MCF 10A (cell line): ENCODE measurements at regions not wholly inside any gene's neighbourhood (a gene's known extent, or its start where the extent isn't known, plus 50 kb on each side); places are given as distances from the start of the nearest gene placed in this dataset.

ENCODE experiments used
- BruUV-seq: library from RNA; stranded (reverse); fragments of 400-500 nt; replicated peaks from 2 replicates; lab custom pipeline; 2021; lab: Mats Ljungman, UMichigan
- CTCF ChIA-PET: fragments of 300-600 bp; sonication (Branson Sonifier 250); formaldehyde crosslinking; extraction: SDS; loops from one replicate; lab custom pipeline; 2021; ENCODE audit warnings: antibody characterized with exemption, inconsistent platforms; lab: Yijun Ruan, JAX
- POLR2A ChIA-PET: fragments of 300-600, 350-650 bp; sonication (Branson Sonifier 250); formaldehyde crosslinking; extraction: SDS; loops from one replicate; lab custom pipeline; 2020; ENCODE audit warnings: antibody characterized with exemption, inconsistent platforms; lab: Yijun Ruan, JAX
- DNase-seq: peaks from one replicate; pipeline ENCODE4 v3.0.0-alpha.2; 2018; ENCODE audit not compliant: unreplicated experiment
- H3K27ac Mint-ChIP-seq: one replicate; pipeline ENCODE4 v1.8.0; 2022; ENCODE audit warnings: mild to moderate bottlenecking, low read depth, mixed read lengths; ENCODE audit not compliant: unreplicated experiment
- H3K27me3 Mint-ChIP-seq: one replicate; pipeline ENCODE4 v1.8.0; 2022; ENCODE audit warnings: mixed read lengths; ENCODE audit not compliant: insufficient read depth, unreplicated experiment
- H3K36me3 Mint-ChIP-seq: one replicate; pipeline ENCODE4 v1.8.0; 2022; ENCODE audit warnings: mild to moderate bottlenecking, moderate library complexity, mixed read lengths; ENCODE audit not compliant: insufficient read depth, unreplicated experiment
- H3K4me1 Mint-ChIP-seq: one replicate; pipeline ENCODE4 v1.8.0; 2022; ENCODE audit warnings: mixed read lengths; ENCODE audit not compliant: insufficient read depth, unreplicated experiment
- H3K4me3 Mint-ChIP-seq: one replicate; pipeline ENCODE4 v1.8.0; 2022; ENCODE audit warnings: mild to moderate bottlenecking, moderate library complexity, mixed read lengths; ENCODE audit not compliant: unreplicated experiment
- H3K9me3 Mint-ChIP-seq: one replicate; pipeline ENCODE4 v1.8.0; 2022; ENCODE audit warnings: mixed read lengths; ENCODE audit not compliant: unreplicated experiment
- intact Hi-C: fragments of 100-400 bp; cut with micrococcal nuclease; formaldehyde crosslinking; loops from 2 replicates; pipeline ENCODE4 v1.14.1; 2022
- TF ChIP-seq, protein P1 (sequence below): fragments of 200-600 bp; IDR thresholded peaks from one replicate; pipeline ENCODE4 v1.8.0; 2022; ENCODE audit warnings: antibody characterized with exemption, mild to moderate bottlenecking; ENCODE audit not compliant: unreplicated experiment

DNA sequence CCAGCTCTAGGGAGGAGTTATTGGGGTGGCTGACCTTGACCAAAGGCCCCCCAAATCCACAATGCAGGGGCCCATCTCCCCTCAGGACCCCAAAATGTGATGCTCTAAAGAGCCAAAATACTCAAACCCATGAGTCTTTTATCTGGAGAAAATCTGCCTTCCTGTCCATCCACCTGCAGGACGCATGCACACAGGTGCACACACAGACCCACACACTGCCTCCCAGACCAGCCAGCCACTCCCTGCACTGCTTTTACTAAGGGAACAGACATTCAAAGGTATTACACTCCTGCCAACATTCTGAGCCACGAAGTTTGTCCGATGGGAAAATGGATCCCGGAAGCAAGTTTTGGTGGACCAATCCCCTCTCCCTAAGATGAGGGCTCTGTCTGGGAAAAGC lies 76.1 kb upstream of the CDH5 start:
- Mint-ChIP-seq H3K27me3 (peaks cover 32% of the 10 kb centered on the region), H3K27ac (no peak overlapping the region), H3K36me3 (no peaks in the 10 kb centered on the region), H3K4me1 (no peaks in the 10 kb centered on the region), H3K9me3 (no peaks in the 10 kb centered on the region), H3K4me3 (no peak overlapping the region)
- CTCF ChIA-PET: interaction anchor here (0.8 to 1.6 kb wide), 2 partner anchors 11 to 17 kb away, joined by 3 to 4 read pairs; no protein-coding TSS in a partner anchor
- BruUV-seq: no TSS peak
- intact Hi-C loops: no loop called here
- POLR2A ChIA-PET: no interaction called here
- TF ChIP-seq, protein P1, sequence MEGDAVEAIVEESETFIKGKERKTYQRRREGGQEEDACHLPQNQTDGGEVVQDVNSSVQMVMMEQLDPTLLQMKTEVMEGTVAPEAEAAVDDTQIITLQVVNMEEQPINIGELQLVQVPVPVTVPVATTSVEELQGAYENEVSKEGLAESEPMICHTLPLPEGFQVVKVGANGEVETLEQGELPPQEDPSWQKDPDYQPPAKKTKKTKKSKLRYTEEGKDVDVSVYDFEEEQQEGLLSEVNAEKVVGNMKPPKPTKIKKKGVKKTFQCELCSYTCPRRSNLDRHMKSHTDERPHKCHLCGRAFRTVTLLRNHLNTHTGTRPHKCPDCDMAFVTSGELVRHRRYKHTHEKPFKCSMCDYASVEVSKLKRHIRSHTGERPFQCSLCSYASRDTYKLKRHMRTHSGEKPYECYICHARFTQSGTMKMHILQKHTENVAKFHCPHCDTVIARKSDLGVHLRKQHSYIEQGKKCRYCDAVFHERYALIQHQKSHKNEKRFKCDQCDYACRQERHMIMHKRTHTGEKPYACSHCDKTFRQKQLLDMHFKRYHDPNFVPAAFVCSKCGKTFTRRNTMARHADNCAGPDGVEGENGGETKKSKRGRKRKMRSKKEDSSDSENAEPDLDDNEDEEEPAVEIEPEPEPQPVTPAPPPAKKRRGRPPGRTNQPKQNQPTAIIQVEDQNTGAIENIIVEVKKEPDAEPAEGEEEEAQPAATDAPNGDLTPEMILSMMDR: no peak
- DNase-seq: no peak

DNA sequence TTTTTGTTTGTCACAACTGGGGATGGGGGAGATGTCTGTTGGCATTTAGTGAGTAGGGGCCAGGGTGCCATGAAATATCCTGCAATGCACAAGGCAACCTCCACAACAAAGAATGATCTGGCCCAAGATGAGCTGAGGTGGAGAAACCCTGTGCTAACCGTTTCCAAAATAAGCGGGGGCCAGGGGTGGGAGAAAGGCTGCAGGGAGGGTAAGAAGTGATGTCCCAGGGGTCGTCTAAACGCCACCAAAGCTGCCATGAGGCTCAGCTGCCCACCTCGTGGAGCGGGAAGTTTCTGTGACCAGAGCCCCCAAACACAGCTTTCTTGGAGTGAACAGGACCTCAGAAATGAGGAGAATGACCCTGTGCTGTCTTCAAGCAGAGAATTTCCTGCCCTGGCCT lies 76.5 kb upstream of the CDH5 start:
- H3K27ac Mint-ChIP-seq: no peak overlapping the region
- CTCF ChIA-PET: interaction anchor here (0.8 to 1.6 kb wide), 4 partner anchors 11 to 55 kb away, joined by 3 to 4 read pairs (median 3); no protein-coding TSS in a partner anchor
- no TSS peak for BruUV-seq
- no peak for DNase-seq
- peaks cover 29% of the 10 kb centered on the region for H3K27me3 Mint-ChIP-seq
- TF ChIP-seq, protein P1: no peak
- no peak overlapping the region for H3K4me3 Mint-ChIP-seq
- intact Hi-C loops: no loop called here
- POLR2A ChIA-PET: no interaction called here
- H3K9me3 Mint-ChIP-seq: no peaks in the 10 kb centered on the region
- H3K4me1 Mint-ChIP-seq: no peaks in the 10 kb centered on the region
- no peaks in the 10 kb centered on the region for H3K36me3 Mint-ChIP-seq

DNA sequence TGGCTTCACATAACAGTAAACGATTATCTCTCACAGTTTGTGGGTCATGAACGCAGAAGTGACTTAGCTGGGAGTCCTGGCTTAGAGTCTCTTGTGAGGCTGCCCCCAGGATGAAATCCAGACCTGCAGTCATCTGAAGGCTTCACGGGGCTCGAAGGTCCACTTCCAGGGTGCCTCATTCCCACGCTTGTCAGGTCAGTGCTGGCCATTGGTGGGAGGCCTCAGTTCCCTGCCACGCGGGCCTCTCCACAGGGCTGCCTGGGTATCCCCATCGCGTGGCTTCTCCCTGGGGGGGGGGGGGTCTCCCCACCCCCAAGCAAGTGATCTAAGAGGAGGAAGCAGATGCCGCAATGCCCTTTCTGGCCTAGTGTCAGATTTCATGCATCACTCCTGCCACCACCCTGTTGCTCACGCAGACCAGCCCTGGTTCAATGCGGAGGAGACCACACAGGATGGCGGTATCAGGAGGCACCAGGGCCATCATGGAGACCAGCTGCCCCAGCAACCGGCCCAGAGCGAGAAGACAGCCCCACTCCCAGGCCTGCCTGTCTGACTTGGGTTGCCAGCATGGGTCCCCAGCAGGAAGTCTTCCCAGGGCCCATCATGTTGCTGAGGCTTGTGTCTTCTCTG lies 77.3 kb upstream of the CDH5 start:
- Mint-ChIP-seq H3K36me3 (no peaks in the 10 kb centered on the region), H3K4me1 (no peaks in the 10 kb centered on the region), H3K4me3 (no peak overlapping the region), H3K27me3 (peaks cover 23% of the 10 kb centered on the region), H3K27ac (no peak overlapping the region), H3K9me3 (no peaks in the 10 kb centered on the region)
- TF ChIP-seq, protein P1: no peak
- intact Hi-C loops: no loop called here
- no TSS peak for BruUV-seq
- no peak for DNase-seq
- ChIA-PET CTCF (interaction anchor here (0.8 to 1.2 kb wide), 3 partner anchors 9 to 56 kb away, joined by 3 to 8 read pairs (median 3); no protein-coding TSS in a partner anchor), POLR2A (no interaction called here)

DNA sequence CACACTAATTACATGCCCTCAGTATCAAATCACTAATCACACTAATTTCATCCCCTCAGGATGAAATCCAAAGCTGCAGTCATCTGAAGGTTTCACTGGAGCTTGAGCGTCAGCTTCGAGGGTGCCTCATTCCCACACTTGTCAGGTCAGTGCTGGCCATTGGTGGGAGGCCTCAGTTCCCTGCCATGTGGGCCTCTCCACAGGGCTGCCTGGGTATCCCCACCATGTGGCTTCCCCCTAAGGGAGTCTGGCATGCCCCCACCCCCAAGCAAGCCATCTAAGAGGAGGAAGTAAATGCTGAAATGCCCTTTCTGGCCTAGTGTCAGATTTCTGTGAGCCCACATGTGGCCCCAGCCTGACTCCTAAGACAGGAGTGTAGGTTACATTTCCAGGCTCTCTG lies 78.6 kb upstream of the CDH5 start:
- CTCF ChIA-PET: interaction anchor here (1.0 to 1.2 kb wide), 2 partner anchors 8 to 12 kb away, joined by 3 to 8 read pairs; no protein-coding TSS in a partner anchor
- TF ChIP-seq, protein P1: no peak
- Mint-ChIP-seq H3K4me3 (no peak overlapping the region), H3K27me3 (peaks cover 10% of the 10 kb centered on the region), H3K36me3 (no peaks in the 10 kb centered on the region), H3K9me3 (no peaks in the 10 kb centered on the region), H3K27ac (no peak overlapping the region), H3K4me1 (no peaks in the 10 kb centered on the region)
- POLR2A ChIA-PET: no interaction called here
- no TSS peak for BruUV-seq
- intact Hi-C loops: no loop called here
- no peak for DNase-seq
